ENCODE measurements at regions not wholly inside any gene's neighbourhood (a gene's known extent, or its start where the extent isn't known, plus 50 kb on each side); places are given as distances from the start of the nearest gene placed in this dataset.

DNA sequence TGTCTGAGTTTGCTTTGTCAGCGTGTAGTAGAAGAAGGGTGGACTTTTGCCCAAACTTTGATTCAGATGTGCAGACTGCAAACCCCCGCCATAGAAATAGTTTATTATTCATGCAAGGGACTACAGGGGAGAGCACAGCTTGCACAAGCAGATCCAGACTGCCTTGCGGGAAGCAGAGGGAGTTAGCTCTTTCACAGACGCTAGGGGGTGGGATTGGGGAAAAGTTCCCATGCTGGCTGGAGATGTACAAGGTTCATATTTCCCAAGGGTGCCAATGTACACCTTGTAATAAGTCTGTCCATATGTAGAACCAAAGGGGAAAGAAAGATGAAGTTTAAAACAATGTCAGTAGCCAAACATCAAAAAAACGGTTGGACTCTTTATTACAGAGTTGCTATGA lies 749.7 kb upstream of the COX7C start:
- Histone ChIP-seq H3K9me3 (ENCODE audit: control insufficient read depth, low read length) (no peaks in the 10 kb centered on the region), H3K27me3 (replicated peaks; ENCODE audit: control insufficient read depth, insufficient read depth, low read length) (no peaks in the 10 kb centered on the region), H3K9ac (ENCODE audit: low read length) (no peak overlapping the region), H3K4me3 (ENCODE audit: low read length) (no peak overlapping the region), H3K36me3 (ENCODE audit: control insufficient read depth, insufficient read depth, low read length, severe bottlenecking) (no peaks in the 10 kb centered on the region), H3K4me1 (ENCODE audit: control insufficient read depth, insufficient read depth, low read length) (no peaks in the 10 kb centered on the region)
- DNase-seq (ENCODE audit: low read depth) = no peak

DNA sequence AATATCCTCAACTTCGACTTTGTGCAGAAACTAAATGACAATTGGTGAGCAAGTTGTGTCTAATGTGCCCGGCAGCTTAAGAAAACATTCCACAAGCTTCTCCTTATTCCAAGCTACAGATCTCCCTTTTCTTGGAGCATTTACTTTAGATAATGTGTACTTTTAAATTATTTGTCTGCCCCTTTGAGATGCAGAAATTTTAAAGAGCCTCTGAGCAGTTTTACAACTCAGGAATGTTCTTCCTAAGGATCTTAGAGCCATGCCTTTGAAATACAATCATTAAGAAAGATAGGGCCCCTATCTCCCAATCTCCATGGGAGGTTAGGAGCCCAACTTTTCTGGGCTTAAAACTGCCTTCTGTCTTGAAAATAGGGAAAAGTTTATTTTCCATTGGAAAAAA lies 723.7 kb upstream of the COX7C start:
- no peaks in the 10 kb centered on the region for H3K9me3 ChIP-seq (ENCODE audit: control insufficient read depth, low read length)
- H3K27me3 ChIP-seq (replicated peaks; ENCODE audit: control insufficient read depth, insufficient read depth, low read length) = no peaks in the 10 kb centered on the region
- no peak overlapping the region for H3K9ac ChIP-seq (ENCODE audit: low read length)
- no peaks in the 10 kb centered on the region for H3K36me3 ChIP-seq (ENCODE audit: control insufficient read depth, insufficient read depth, low read length, severe bottlenecking)
- DNase-seq (ENCODE audit: low read depth) = no peak
- no peak overlapping the region for H3K4me3 ChIP-seq (ENCODE audit: low read length)
- no peaks in the 10 kb centered on the region for H3K4me1 ChIP-seq (ENCODE audit: control insufficient read depth, insufficient read depth, low read length)

DNA sequence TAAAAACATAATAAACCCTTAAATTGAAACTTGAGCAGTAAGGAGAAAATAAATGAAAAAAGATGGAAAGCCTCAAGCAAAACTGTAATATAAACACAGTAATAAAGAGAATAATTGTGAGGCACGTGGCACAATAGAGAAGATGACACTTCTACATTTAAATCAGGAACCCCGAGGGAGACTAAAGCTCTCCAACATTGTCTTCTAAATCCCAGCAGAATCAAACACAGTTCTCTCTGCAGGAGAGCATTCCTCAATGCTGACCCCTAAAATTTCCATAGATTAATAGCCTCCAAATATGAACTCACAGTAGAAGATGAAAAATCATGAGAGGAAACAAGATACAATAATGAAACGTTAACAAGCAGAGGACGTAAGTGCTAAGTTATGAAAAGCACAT lies 721.2 kb upstream of the COX7C start:
- H3K27me3 ChIP-seq (replicated peaks; ENCODE audit: control insufficient read depth, insufficient read depth, low read length) = no peaks in the 10 kb centered on the region
- H3K9me3 ChIP-seq (ENCODE audit: control insufficient read depth, low read length) = no peaks in the 10 kb centered on the region
- H3K9ac ChIP-seq (ENCODE audit: low read length) = no peak overlapping the region
- H3K4me1 ChIP-seq (ENCODE audit: control insufficient read depth, insufficient read depth, low read length) = no peaks in the 10 kb centered on the region
- H3K36me3 ChIP-seq (ENCODE audit: control insufficient read depth, insufficient read depth, low read length, severe bottlenecking) = no peaks in the 10 kb centered on the region
- no peak for DNase-seq (ENCODE audit: low read depth)
- H3K4me3 ChIP-seq (ENCODE audit: low read length) = no peak overlapping the region

DNA sequence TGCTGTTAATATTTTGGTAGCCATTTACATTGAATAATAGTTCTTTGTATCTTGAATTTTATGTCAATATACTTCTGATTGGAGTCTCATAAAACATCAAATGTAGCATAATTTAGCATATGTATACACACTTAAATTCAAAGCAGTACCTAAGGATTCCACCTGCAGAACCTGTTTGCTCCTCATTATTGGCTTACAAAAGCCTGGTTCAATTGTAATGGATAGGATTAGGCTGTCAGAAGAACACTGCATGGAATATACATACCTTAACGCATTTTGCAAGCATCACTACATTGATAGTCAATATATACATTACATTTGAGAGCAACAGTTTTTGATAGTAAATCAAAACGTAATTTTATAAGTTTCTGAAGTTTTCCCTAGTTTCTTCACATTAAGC lies 711.3 kb upstream of the COX7C start:
- no peaks in the 10 kb centered on the region for H3K27me3 ChIP-seq (replicated peaks; ENCODE audit: control insufficient read depth, insufficient read depth, low read length)
- H3K9ac ChIP-seq (ENCODE audit: low read length) = no peak overlapping the region
- DNase-seq (ENCODE audit: low read depth) = no peak
- H3K36me3 ChIP-seq (ENCODE audit: control insufficient read depth, insufficient read depth, low read length, severe bottlenecking) = no peaks in the 10 kb centered on the region
- H3K4me3 ChIP-seq (ENCODE audit: low read length) = no peak overlapping the region
- H3K4me1 ChIP-seq (ENCODE audit: control insufficient read depth, insufficient read depth, low read length) = no peaks in the 10 kb centered on the region
- H3K9me3 ChIP-seq (ENCODE audit: control insufficient read depth, low read length) = no peaks in the 10 kb centered on the region

DNA sequence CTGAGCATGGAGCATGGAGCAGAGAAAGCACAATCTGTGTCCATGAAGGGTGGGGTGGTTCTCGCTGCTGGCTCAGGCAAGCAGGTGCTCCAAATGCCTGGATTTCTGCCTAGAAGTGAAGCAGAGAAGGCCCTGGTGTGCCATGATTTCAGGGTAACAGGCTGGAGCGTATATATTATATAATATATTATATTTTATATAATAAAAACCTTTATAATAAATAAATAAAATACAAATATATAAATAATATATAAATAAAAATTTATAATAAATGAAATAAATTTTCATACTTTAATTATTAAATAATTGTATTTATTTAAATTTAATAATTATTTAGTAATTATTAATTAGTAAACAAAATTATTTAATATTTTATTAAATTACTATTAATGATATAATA lies 707.4 kb upstream of the COX7C start:
- Histone ChIP-seq H3K36me3 (ENCODE audit: control insufficient read depth, insufficient read depth, low read length, severe bottlenecking) (no peaks in the 10 kb centered on the region), H3K4me3 (ENCODE audit: low read length) (no peak overlapping the region), H3K9me3 (ENCODE audit: control insufficient read depth, low read length) (no peaks in the 10 kb centered on the region), H3K9ac (ENCODE audit: low read length) (no peak overlapping the region), H3K4me1 (ENCODE audit: control insufficient read depth, insufficient read depth, low read length) (no peaks in the 10 kb centered on the region), H3K27me3 (replicated peaks; ENCODE audit: control insufficient read depth, insufficient read depth, low read length) (no peaks in the 10 kb centered on the region)
- DNase-seq (ENCODE audit: low read depth) = no peak

DNA sequence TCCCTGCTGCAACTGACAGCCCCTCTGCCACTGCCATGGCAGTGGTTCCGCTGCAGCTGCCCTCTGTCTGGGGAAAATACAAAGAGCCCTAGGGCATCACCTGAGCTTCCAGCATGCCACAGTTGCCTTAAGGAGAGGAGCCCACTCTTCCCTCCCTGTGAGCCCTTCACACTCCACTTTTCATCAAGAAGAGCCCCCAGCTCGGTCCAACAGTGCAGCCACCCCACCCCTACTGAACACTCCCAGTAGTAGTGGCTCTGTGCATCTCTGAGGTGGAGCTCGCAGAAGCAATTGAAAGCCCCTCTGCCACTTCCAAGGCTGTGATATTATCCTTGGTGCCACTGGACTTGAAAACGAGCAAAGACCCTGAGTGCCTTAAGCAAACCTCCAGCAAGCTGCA lies 696.8 kb upstream of the COX7C start:
- Histone ChIP-seq H3K4me3 (ENCODE audit: low read length) (no peak overlapping the region), H3K9ac (ENCODE audit: low read length) (no peak overlapping the region)
- DNase-seq (ENCODE audit: low read depth) = no peak

DNA sequence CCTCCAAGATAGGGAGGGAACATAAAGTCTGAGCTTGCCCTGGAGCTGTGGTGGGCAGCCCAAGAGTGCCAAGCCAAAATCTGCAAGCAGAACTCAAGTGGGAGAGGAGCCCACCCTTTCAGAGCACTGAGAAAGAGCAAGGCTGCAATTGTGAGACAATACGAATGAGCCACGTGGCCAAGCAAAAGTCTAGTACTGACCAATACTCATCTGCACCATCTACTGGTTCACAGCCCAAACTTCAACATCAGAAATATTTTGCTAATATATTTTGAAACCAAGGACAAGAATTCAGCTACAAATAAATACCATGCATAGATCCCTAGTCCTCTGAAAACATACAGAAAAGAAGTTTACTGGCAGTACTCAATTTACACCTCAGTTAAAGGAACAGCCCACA lies 696.2 kb upstream of the COX7C start:
- H3K36me3 ChIP-seq (ENCODE audit: control insufficient read depth, insufficient read depth, low read length, severe bottlenecking) = no peaks in the 10 kb centered on the region
- no peak overlapping the region for H3K4me3 ChIP-seq (ENCODE audit: low read length)
- no peak overlapping the region for H3K9ac ChIP-seq (ENCODE audit: low read length)
- H3K4me1 ChIP-seq (ENCODE audit: control insufficient read depth, insufficient read depth, low read length) = no peaks in the 10 kb centered on the region
- H3K9me3 ChIP-seq (ENCODE audit: control insufficient read depth, low read length) = peaks cover 4% of the 10 kb centered on the region
- no peak for DNase-seq (ENCODE audit: low read depth)
- H3K27me3 ChIP-seq (replicated peaks; ENCODE audit: control insufficient read depth, insufficient read depth, low read length) = no peaks in the 10 kb centered on the region

More for the DNA sequence above, 696.8 kb upstream of the COX7C start:
- no peaks in the 10 kb centered on the region for H3K27me3 ChIP-seq (replicated peaks; ENCODE audit: control insufficient read depth, insufficient read depth, low read length)
- peaks cover 3% of the 10 kb centered on the region for H3K9me3 ChIP-seq (ENCODE audit: control insufficient read depth, low read length)
- no peaks in the 10 kb centered on the region for H3K4me1 ChIP-seq (ENCODE audit: control insufficient read depth, insufficient read depth, low read length)
- no peaks in the 10 kb centered on the region for H3K36me3 ChIP-seq (ENCODE audit: control insufficient read depth, insufficient read depth, low read length, severe bottlenecking)

DNA sequence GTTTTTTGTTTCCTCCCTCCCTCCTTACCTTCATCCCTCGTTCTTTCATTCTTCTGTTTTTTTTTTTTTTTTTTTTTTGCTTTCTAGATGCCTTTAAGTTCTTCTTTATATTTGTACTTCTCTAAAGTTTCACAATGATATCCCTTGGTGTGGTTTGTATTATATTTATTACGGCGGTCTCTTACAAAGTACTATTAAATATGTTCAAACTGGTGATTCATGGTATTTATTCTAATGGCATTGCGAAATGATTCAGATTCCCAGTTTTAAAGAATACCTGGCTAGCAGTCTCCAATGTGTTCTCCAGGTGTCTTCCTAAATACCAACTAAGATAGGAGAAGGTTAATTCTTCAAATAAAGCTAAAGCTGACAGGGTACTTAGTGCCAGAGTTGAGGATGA lies 690.1 kb upstream of the COX7C start:
- no peaks in the 10 kb centered on the region for H3K27me3 ChIP-seq (replicated peaks; ENCODE audit: control insufficient read depth, insufficient read depth, low read length)
- H3K9me3 ChIP-seq (ENCODE audit: control insufficient read depth, low read length) = peaks cover 4% of the 10 kb centered on the region
- no peak overlapping the region for H3K9ac ChIP-seq (ENCODE audit: low read length)
- H3K4me1 ChIP-seq (ENCODE audit: control insufficient read depth, insufficient read depth, low read length) = no peaks in the 10 kb centered on the region
- no peaks in the 10 kb centered on the region for H3K36me3 ChIP-seq (ENCODE audit: control insufficient read depth, insufficient read depth, low read length, severe bottlenecking)
- no peak overlapping the region for H3K4me3 ChIP-seq (ENCODE audit: low read length)
- DNase-seq (ENCODE audit: low read depth) = no peak

DNA sequence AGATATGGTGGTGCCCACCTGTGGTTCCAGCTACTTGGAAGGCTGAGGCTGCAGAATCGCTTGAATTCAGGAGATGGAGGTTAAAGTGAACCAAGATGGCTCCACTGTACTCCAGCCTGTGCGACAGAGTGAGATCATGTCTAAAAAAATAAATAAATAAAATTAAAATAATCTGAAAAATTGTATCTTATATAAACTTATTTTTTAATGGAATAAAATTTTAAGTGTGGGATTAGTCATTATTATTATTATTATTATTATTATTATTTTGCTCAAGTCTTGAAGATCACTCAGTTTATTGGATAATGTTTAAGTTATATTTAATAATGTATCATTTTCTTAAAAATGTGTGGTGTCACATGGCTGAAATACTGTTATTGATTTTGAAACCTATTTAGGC lies 688.0 kb upstream of the COX7C start:
- Histone ChIP-seq H3K36me3 (ENCODE audit: control insufficient read depth, insufficient read depth, low read length, severe bottlenecking) (no peaks in the 10 kb centered on the region), H3K4me1 (ENCODE audit: control insufficient read depth, insufficient read depth, low read length) (no peaks in the 10 kb centered on the region), H3K9me3 (ENCODE audit: control insufficient read depth, low read length) (peaks cover 4% of the 10 kb centered on the region), H3K27me3 (replicated peaks; ENCODE audit: control insufficient read depth, insufficient read depth, low read length) (no peaks in the 10 kb centered on the region), H3K9ac (ENCODE audit: low read length) (no peak overlapping the region), H3K4me3 (ENCODE audit: low read length) (no peak overlapping the region)
- no peak for DNase-seq (ENCODE audit: low read depth)

DNA sequence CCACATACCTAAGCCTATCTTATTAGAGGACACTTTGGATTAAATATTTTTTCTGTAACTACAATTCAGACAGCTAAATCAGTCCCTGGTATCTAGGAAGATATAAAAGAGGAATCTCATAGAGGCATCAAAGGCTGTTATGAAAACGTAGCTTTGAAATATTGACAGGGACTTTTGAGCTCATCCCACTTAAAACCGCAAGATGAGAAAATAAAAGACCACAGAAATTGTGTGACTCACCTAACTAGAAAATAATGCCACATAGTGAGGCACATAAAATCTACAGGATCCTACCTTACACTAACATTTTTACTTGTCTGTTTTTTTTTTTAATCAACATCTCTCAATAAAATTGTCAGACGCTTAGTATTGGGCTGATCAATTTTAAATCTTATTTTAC lies 686.5 kb upstream of the COX7C start:
- no peak overlapping the region for H3K4me3 ChIP-seq (ENCODE audit: low read length)
- no peak for DNase-seq (ENCODE audit: low read depth)
- H3K36me3 ChIP-seq (ENCODE audit: control insufficient read depth, insufficient read depth, low read length, severe bottlenecking) = no peaks in the 10 kb centered on the region
- H3K4me1 ChIP-seq (ENCODE audit: control insufficient read depth, insufficient read depth, low read length) = no peaks in the 10 kb centered on the region
- H3K9ac ChIP-seq (ENCODE audit: low read length) = no peak overlapping the region
- no peaks in the 10 kb centered on the region for H3K27me3 ChIP-seq (replicated peaks; ENCODE audit: control insufficient read depth, insufficient read depth, low read length)
- H3K9me3 ChIP-seq (ENCODE audit: control insufficient read depth, low read length) = no peaks in the 10 kb centered on the region

DNA sequence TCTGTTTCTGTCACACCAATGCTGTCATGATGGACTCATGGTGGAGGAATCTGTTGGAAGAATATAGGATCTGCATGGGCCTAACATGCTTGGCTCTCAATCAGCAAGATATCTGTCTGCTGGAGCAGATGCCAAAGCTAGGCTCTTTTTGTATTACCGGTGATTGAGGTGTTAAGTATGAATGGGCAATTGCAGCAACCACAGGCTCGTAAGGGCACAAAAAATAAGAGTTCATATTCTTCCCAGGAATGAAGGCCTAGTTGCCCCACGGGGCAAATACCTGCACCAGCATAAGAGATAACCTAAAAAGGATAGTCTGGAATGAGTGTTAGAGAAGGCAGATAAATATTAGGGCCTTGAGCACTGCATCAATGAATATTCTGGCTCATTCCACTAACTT lies 679.5 kb upstream of the COX7C start:
- Histone ChIP-seq H3K9me3 (ENCODE audit: control insufficient read depth, low read length) (no peaks in the 10 kb centered on the region), H3K9ac (ENCODE audit: low read length) (no peak overlapping the region), H3K27me3 (replicated peaks; ENCODE audit: control insufficient read depth, insufficient read depth, low read length) (no peaks in the 10 kb centered on the region), H3K4me3 (ENCODE audit: low read length) (no peak overlapping the region), H3K36me3 (ENCODE audit: control insufficient read depth, insufficient read depth, low read length, severe bottlenecking) (no peaks in the 10 kb centered on the region), H3K4me1 (ENCODE audit: control insufficient read depth, insufficient read depth, low read length) (no peaks in the 10 kb centered on the region)
- DNase-seq (ENCODE audit: low read depth) = no peak

DNA sequence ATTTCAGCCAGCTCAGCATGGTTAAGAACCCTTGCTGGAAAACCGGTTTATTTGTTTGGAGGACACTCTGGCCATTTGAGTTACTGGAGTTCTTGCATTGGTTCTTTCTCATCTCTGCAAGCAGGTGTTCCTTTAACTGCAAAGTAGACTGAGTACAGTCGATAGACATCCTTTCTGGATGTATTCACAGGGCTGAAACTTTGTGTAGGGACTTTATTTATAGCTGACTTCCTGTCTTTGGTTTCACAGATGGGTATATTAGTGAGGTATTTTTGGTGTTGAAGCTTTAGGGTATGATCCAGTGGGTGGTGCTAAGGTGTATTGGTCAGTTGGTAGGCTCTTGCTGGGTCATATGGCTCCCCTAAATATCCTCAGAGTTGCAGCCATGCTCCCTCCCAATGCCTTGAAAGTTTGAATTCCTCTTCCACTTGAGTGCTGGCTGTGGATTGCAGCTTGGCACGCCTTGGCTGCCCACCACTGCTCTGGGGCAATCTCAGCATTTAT lies 666.0 kb upstream of the COX7C start:
- H3K36me3 ChIP-seq (ENCODE audit: control insufficient read depth, insufficient read depth, low read length, severe bottlenecking) = no peaks in the 10 kb centered on the region
- no peak overlapping the region for H3K4me3 ChIP-seq (ENCODE audit: low read length)
- DNase-seq (ENCODE audit: low read depth) = no peak
- no peak overlapping the region for H3K9ac ChIP-seq (ENCODE audit: low read length)
- H3K9me3 ChIP-seq (ENCODE audit: control insufficient read depth, low read length) = peaks cover 3% of the 10 kb centered on the region
- H3K27me3 ChIP-seq (replicated peaks; ENCODE audit: control insufficient read depth, insufficient read depth, low read length) = no peaks in the 10 kb centered on the region
- no peaks in the 10 kb centered on the region for H3K4me1 ChIP-seq (ENCODE audit: control insufficient read depth, insufficient read depth, low read length)

Data from adipocyte (in vitro differentiated cells).